Pancreas (tissue), 10 donors: ENCODE measurements at regions not wholly inside any gene's neighbourhood (a gene's known extent, or its start where the extent isn't known, plus 50 kb on each side); places are given as distances from the start of the nearest gene placed in this dataset.

ENCODE experiments used
- ATAC-seq, 4 donors: fragments of 200-7000 bp; cut with Tn5 transposase; one replicate each; pipeline versions ENCODE4 v1.8.0 to v1.9.1; 2020; ENCODE audit warnings: mild to moderate bottlenecking in 4 of 4, moderate library complexity in 4 of 4
- DNase-seq, 6 donors: peaks; one replicate each; pipeline ENCODE4 v3.0.0-alpha.2; 2020
- FAIRE-seq: peaks from 2 replicates; lab custom pipeline; 2012; peaks lifted over from hg19 to GRCh38; lab: Jason Lieb, UNC
- H3K27ac ChIP-seq, 4 donors: fragments of 200-600 bp; sonication (generic); 1 replicate in 3 of 4; 2 replicates in 1 of 4; pipeline versions ENCODE4 v1.5.0 to v1.8.0; 2020
- H3K27me3 ChIP-seq, 4 donors: fragments of 200-600 bp; one replicate each; pipeline ENCODE4 v1.8.0; 2021
- H3K36me3 ChIP-seq, 3 donors: fragments of 200-600 bp; sonication (generic) in 1 of 3; one replicate each; pipeline versions ENCODE4 v1.5.0 to v1.8.0; 2020 to 2021
- H3K4me1 ChIP-seq, 3 donors: fragments of 200-600 bp; one replicate each; pipeline ENCODE4 v1.8.0; 2021
- H3K4me3 ChIP-seq, 4 donors: fragments of 200-600 bp; sonication (generic) in 2 of 4; one replicate each; pipeline versions ENCODE4 v1.5.0 to v1.8.0; 2020 to 2021
- H3K9me3 ChIP-seq, 4 donors: fragments of 200-600 bp; one replicate each; pipeline ENCODE4 v1.8.0; 2021
- WGBS, 2 donors: extraction: QIAGEN DNeasy Blood & Tissue Kit; methylation state at CpG; one replicate each; pipeline ENCODE4 v1.1.7; 2013; 5-methylcytosine and 5-hydroxymethylcytosine counted together
- intact Hi-C, 3 donors: fragments of 100-400 bp; cut with DNase I; formaldehyde crosslinking; loops; one replicate each; pipeline versions ENCODE4 v1.11.1 to v1.14.2; 2022
- TF ChIP-seq, protein P1 (sequence below), 4 donors: fragments of 200-600 bp; sonication (generic) in 3 of 4; IDR thresholded peaks; one replicate each; pipeline versions ENCODE4 v1.5.0 to v1.8.0; 2021; ENCODE audit warnings: antibody characterized with exemption in 4 of 4
- donor health status: healthy with polysubstance abuse.
- donor health status: DM: no; HTN: no; CAD: no; lungs with moderate emphysema.
- donor health status: DM: no; HTN: no; CAD: no.
- donor health status: control.
- donor health status: control.
- donor health status: Bipolar disorder and iron deficiency.
- donor health status: DM: yes; HTN: yes; CAD: no.
- donor health status: DM: no; HTN: no; CAD: no.
- donor health status: DM: no; HTN: no; CAD: no.
- donor health status: DM: yes; HTN: yes; CAD: no.

DNA sequence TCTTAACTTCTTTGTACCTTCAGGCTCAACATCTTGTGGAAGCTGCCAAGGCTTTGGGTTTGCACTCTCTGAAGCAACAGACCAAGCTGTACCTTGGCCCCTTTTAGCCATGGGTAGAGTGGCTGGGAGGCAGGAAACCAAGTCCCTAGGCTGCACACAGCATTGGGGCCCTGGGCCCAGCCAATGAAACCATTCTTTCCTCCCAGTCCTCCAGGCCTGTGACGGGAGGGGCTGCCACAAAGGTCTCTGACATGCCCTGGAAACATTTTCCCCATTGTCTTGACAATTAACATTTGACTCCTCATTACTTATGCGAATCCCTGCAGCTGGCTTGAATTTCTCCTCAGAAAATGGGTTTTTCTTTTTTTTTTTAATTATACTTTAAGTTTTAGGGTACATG lies 253.1 kb upstream of the GADL1 start:
- FAIRE-seq (no peak), ATAC-seq (no peak), DNase-seq (no peak)
- intact Hi-C loops = no loop called here
- Histone ChIP-seq H3K9me3 (no peaks in the 10 kb centered on the region), H3K4me1 (no peaks in the 10 kb centered on the region), H3K27ac (no peak overlapping the region), H3K36me3 (no peaks in the 10 kb centered on the region), H3K4me3 (no peak overlapping the region), H3K27me3 (no peaks in the 10 kb centered on the region)
- WGBS, 2 donors = 82 to 87% methylated on average over 2 of the region's 2 CpGs
- TF ChIP-seq, protein P1, sequence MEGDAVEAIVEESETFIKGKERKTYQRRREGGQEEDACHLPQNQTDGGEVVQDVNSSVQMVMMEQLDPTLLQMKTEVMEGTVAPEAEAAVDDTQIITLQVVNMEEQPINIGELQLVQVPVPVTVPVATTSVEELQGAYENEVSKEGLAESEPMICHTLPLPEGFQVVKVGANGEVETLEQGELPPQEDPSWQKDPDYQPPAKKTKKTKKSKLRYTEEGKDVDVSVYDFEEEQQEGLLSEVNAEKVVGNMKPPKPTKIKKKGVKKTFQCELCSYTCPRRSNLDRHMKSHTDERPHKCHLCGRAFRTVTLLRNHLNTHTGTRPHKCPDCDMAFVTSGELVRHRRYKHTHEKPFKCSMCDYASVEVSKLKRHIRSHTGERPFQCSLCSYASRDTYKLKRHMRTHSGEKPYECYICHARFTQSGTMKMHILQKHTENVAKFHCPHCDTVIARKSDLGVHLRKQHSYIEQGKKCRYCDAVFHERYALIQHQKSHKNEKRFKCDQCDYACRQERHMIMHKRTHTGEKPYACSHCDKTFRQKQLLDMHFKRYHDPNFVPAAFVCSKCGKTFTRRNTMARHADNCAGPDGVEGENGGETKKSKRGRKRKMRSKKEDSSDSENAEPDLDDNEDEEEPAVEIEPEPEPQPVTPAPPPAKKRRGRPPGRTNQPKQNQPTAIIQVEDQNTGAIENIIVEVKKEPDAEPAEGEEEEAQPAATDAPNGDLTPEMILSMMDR (IDR thresholded peaks at IDR 0.05) = no peak

DNA sequence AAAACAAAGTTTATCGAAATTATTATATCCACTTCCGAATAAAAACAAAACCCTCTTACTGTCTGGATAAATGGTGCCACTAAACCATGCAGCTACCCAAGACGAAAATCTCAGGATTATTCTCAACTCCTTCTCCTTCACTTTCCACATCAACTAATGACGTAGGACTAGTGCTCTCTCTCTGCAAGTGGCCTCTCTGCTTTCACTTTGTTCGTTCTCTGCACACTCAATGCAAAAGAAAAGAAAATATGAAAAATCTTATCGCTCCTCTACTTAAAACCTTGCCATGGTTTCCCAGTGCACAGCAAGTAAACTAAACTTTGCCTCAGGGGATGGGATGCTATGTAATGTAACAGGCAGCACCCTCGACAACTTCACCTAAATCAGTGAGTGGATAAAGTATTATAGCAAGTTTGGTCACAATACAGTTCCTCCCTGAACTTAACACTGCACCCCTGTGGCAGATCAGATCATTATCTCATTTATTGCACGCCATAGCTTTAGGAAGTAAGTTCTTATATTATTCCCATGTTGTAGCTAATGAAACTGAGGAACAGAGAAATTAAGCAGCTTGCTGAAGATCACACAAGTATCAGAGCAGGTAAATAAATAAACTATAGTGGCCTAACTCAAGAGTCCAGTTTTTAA lies 262.7 kb upstream of the GADL1 start:
- FAIRE-seq = no peak

DNA sequence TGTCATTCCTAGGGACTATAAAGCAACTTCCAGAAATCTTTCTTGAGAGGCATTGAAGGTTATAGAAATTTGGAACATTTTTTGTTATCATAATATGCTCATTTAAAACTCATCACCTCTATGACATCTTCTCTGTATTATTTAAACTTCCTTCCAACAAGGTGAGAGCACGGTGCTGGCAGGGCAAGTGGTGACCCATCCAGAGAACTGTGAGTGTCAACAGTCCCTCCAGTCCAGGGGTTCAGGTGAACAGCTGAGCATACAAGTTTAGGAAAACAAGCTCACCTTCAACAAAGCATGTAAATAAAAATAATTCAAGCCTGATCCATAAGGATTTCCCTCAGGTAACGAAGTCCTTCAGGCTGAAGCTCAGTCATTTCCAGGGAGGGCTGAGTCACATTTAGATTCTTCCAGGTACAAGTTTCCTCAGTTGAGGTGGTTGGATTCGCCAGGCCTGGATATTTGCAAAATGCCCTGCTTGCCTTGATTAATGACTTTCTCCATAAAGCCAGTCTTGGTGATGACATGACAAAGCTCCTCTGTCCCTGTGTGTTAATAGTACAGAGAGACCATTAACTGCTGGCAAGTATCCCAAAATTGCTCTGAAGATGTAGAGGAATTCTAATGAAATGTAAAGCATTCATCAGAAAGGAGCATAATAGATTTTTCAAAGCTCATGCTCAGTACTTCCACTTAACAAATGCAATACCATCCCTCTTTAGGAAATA lies 263.6 kb upstream of the GADL1 start:
- TF ChIP-seq, protein P1 (IDR thresholded peaks at IDR 0.05) = no peak

More for the DNA sequence above, 262.7 kb upstream of the GADL1 start:
- no peaks in the 10 kb centered on the region for H3K4me1 ChIP-seq
- TF ChIP-seq, protein P1 (IDR thresholded peaks at IDR 0.05) = no peak
- H3K27me3 ChIP-seq = no peaks in the 10 kb centered on the region
- H3K9me3 ChIP-seq = no peaks in the 10 kb centered on the region
- H3K36me3 ChIP-seq = no peaks in the 10 kb centered on the region
- no peak overlapping the region for H3K27ac ChIP-seq
- no peak for ATAC-seq
- intact Hi-C loops = no loop called here
- 77 to 87% methylated on average over 8 of the region's 8 CpGs for WGBS, 2 donors
- no peak for DNase-seq
- no peak overlapping the region for H3K4me3 ChIP-seq

DNA sequence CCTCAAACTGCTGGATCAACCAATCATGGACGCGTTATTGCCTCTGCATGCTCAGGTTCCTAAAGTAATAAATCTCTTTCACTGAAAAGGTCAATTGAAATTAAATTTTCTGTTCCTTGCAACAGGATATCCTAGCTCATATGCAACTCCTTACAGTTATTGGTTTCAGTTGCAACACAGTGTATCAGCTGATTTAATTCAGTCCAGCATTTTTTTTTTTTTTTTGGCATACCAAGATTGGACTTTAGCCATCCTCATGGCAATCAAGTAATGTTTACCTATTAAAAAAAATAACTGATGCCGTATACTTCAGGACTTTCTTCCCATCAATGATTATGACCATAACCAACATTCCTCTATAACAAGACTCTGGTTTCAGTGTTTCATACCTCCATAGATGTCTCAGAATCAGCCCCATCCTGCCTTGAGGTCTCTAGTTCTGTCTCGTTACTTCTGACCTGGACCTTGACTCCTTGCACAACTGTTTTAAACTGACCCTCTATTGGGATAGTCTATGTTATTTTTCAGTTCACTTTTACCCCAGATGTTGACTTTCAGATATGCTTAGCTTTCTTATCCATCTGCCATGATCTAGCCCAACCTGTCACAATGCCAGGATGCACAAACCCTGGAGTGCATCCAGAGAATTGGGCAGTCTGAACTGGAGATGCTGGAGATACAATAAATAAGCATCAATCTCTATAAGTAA lies 265.0 kb upstream of the GADL1 start:
- FAIRE-seq (no peak), ATAC-seq (no peak), DNase-seq (no peak)
- H3K4me1 ChIP-seq = no peaks in the 10 kb centered on the region
- WGBS, 2 donors = 68 to 74% methylated on average over 4 of the region's 4 CpGs
- H3K9me3 ChIP-seq = no peaks in the 10 kb centered on the region
- intact Hi-C loops = no loop called here
- H3K27ac ChIP-seq = no peak overlapping the region
- no peaks in the 10 kb centered on the region for H3K27me3 ChIP-seq
- H3K36me3 ChIP-seq = no peaks in the 10 kb centered on the region
- TF ChIP-seq, protein P1 (IDR thresholded peaks at IDR 0.05) = no peak
- no peak overlapping the region for H3K4me3 ChIP-seq

More for the DNA sequence above, 263.6 kb upstream of the GADL1 start:
- H3K4me1 ChIP-seq = no peaks in the 10 kb centered on the region
- no peak overlapping the region for H3K4me3 ChIP-seq
- no peaks in the 10 kb centered on the region for H3K27me3 ChIP-seq
- no peak overlapping the region for H3K27ac ChIP-seq
- H3K36me3 ChIP-seq = no peaks in the 10 kb centered on the region
- intact Hi-C loops = no loop called here
- 85 to 95% methylated on average over 3 of the region's 3 CpGs for WGBS, 2 donors
- FAIRE-seq = no peak
- H3K9me3 ChIP-seq = no peaks in the 10 kb centered on the region
- ATAC-seq = no peak
- no peak for DNase-seq
